Esophagus muscularis mucosa (tissue), 4 donors: ENCODE measurements at regions not wholly inside any gene's neighbourhood (a gene's known extent, or its start where the extent isn't known, plus 50 kb on each side); places are given as distances from the start of the nearest gene placed in this dataset.

Source experiments
- CTCF ChIP-seq, 3 experiments: fragments of 200-600 bp in 2 of 3; fragments of 450-650 bp in 1 of 3; sonication (generic) in 2 of 3; IDR thresholded peaks; one replicate each; pipeline ENCODE4 v1.5.1; 2017 to 2019; ENCODE audit warnings: antibody characterized with exemption in 3 of 3, mild to moderate bottlenecking in 2 of 3, moderate library complexity in 1 of 3
- EP300 ChIP-seq: sonication (generic); formaldehyde crosslinking; IDR thresholded peaks from one replicate; pipeline ENCODE4 v1.6.1; 2017; ENCODE audit warnings: antibody characterized with exemption
- POLR2A ChIP-seq: fragments of 450-650 bp; IDR thresholded peaks from one replicate; pipeline ENCODE4 v1.6.1; 2017; ENCODE audit warnings: antibody characterized with exemption, moderate library complexity, mild to moderate bottlenecking, low read depth
- POLR2AphosphoS5 ChIP-seq, 2 donors: sonication (generic); formaldehyde crosslinking; IDR thresholded peaks; one replicate each; pipeline ENCODE4 v1.6.1; 2017; ENCODE audit warnings: antibody characterized with exemption in 2 of 2

GRCh38 chr4:101706535-101707057, 83.9 kb upstream of the BANK1 start:
- no peak for TF ChIP-seq CTCF (IDR thresholded peaks at IDR 0.05)
- no peak for TF ChIP-seq POLR2AphosphoS5 (IDR thresholded peaks at IDR 0.05)
- no peak for TF ChIP-seq POLR2A
- no peak for TF ChIP-seq EP300
